ENCODE measurements at regions not wholly inside any gene's neighbourhood (a gene's known extent, or its start where the extent isn't known, plus 50 kb on each side); places are given as distances from the start of the nearest gene placed in this dataset.

DNA sequence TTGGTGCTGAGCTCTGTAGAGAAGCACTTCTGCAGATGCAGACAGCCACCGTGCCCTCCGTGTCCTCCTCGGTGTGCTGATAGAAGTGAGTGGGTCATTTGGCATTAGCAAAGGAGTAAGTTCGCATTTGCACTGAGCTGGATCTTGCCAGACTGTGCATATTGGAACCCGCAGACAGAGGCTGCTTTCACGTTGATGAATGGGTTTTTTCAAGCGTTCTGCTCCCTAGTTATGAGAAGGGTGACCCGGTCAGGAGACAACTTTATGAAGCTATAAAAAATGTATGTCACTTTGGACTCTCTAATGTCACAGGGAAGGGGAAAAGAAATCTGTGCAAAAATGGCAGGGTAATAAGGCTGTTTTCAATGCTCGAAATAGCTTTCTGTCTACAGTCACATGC is 739.4 kb downstream of the MCTP2 start:
- TF ChIP-seq, protein P1, sequence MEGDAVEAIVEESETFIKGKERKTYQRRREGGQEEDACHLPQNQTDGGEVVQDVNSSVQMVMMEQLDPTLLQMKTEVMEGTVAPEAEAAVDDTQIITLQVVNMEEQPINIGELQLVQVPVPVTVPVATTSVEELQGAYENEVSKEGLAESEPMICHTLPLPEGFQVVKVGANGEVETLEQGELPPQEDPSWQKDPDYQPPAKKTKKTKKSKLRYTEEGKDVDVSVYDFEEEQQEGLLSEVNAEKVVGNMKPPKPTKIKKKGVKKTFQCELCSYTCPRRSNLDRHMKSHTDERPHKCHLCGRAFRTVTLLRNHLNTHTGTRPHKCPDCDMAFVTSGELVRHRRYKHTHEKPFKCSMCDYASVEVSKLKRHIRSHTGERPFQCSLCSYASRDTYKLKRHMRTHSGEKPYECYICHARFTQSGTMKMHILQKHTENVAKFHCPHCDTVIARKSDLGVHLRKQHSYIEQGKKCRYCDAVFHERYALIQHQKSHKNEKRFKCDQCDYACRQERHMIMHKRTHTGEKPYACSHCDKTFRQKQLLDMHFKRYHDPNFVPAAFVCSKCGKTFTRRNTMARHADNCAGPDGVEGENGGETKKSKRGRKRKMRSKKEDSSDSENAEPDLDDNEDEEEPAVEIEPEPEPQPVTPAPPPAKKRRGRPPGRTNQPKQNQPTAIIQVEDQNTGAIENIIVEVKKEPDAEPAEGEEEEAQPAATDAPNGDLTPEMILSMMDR (IDR thresholded peaks at IDR 0.05) = no peak

DNA sequence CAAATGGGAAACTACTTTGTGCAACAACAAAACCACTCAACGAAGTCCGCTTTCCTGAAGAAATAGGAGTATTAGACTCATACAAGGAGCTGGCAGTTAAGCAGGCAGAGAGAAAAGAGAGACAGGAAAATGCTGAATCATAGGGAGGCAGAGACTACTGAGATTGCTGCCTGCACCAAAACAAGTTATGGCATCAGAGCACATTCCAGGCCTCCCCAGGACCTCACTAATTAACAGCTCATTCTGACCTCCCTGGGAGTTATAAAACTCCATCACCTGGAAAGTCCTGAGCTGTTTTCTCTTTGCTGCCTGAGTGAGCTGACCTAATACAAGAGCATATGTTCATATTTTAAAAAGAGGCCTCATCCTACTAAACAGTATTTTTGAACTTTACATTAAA is 741.0 kb downstream of the MCTP2 start:
- TF ChIP-seq, protein P1 (IDR thresholded peaks at IDR 0.05) = no peak

DNA sequence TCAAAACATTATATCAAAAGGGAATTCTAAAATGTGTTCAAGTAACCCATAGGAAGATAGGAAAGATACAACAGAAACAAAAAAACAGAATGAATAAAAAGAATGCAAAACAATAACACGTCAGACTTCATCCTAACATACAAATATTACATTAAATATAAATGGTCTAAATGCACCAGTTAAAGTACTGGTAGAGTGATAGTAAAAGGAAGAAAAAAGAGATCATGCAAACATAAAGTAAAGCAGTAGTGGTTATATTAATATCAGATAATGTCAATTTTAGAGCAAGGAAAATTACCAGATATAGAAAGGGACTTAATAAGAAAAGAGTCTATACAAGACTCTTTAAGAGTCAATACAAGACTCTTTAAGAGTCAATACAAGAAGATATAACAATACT is 755.7 kb downstream of the MCTP2 start:
- TF ChIP-seq, protein P1 (IDR thresholded peaks at IDR 0.05) = no peak

DNA sequence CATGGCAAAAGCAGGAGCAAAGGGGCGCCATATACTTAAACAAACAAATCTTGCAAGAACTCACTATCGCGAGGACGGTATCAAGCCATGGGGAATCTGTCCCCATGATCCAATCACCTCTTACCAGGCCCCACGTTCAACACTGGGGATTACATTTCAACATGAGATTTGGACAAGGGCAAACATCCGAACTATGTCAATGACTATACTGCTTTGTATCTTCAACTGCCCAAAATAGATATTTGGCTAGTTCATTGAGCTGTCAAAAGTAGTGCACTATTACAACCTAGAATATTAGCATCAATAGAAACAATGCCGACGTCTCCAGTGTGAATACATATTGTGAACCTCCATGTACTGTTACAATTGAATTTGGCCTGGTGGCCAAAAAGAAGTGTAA is 760.4 kb downstream of the MCTP2 start:
- TF ChIP-seq, protein P1 (IDR thresholded peaks at IDR 0.05) = no peak

DNA sequence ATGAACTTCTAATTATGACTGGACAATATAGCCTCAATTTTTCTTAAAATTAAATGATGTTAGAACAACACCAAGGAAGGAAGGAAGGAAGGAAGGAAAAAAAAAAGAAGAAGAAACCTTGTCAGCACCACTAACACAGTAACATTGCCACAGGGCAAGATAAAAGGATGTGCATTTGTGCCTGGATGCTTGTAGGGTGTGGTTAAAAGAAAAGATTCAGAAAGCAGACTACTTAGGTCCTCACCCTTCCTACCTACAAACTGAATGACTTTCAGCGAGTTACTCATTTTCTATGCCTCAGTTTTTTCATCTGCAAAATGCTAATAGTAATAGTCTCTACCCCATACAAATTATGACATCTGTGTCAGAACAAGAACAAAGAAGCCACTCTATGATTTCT is 778.3 kb downstream of the MCTP2 start:
- TF ChIP-seq, protein P1 (IDR thresholded peaks at IDR 0.05) = no peak

DNA sequence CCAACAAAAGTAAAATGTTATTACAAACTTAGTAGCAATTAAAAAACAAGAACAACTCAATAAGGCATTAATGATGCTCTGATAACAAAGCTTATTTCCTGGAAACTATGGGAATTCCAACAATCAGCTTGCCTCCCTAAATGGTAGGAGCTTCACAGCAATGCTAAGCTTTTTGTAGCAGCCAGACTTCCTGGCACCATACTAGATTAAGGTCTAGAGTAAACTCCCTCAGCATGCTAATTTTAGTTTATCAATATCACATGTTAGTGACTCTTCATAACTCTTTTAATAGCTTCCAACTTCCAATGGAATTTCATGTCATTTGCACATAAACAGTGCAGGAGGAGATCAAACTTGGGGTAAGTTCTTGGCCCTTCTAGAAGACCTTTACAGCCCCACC is 782.0 kb downstream of the MCTP2 start:
- TF ChIP-seq, protein P1 (IDR thresholded peaks at IDR 0.05) = no peak

DNA sequence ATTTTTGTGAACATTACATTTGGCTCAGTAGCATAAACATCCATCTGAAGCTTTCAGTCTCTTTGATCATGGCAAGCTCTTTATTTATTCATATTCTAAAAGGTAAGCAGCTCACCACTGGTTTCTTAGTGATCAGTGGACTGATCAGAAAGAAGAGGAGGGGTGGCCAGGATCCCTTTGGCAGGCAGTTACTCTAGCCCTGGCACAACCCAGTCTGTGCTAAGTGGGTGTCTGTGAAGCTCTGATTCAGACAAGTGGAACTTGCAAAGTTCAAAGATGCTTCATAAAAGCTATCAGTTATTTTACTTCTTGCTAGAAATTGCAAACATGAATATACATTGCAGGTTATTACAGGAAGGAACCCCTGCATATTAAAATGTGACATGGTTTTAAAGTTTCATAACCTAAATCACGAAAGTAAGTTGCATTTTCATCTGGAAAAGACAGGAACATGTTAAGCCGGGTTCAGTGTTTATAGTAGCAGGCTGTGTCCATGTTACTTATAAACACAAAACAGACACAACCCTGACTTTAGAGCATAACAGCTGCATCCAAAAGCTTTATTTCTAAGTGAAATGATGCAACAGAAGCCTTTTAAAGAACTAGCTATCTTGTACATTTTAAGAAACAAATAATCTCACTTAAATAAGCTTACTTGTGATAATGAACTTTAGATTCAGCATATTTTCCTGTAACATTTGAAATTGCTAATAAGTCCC is 785.3 kb downstream of the MCTP2 start:
- TF ChIP-seq, protein P1 (IDR thresholded peaks at IDR 0.05) = no peak
